ENCODE measurements at regions not wholly inside any gene's neighbourhood (a gene's known extent, or its start where the extent isn't known, plus 50 kb on each side); places are given as distances from the start of the nearest gene placed in this dataset.
"Not testable (repeated sequence)": the region's sequence is repeated elsewhere in the genome, so short reads cannot be mapped to it uniquely, and the experiment has no call there.

GRCh38 chrX:39268207-39268606 lies 466.9 kb downstream of the MID1IP1 start:
- H3K9me3 ChIP-seq (ENCODE audit: control insufficient read depth in 2 of 2, low read length in 2 of 2) = peaks cover 0 to 10% of the 10 kb centered on the region in 2 donors

GRCh38 chrX:39275500-39276068 lies 474.3 kb downstream of the MID1IP1 start:
- Histone ChIP-seq H3K4me3 (ENCODE audit: low read length in 2 of 2) (no peak overlapping the region), H3K9me3 (ENCODE audit: control insufficient read depth in 2 of 2, low read length in 2 of 2) (no peaks in the 10 kb centered on the region), H3K27ac (ENCODE audit: low read length) (no peak overlapping the region), H3K27me3 (ENCODE audit: control insufficient read depth in 1 of 2, insufficient read depth in 2 of 2, low read length in 2 of 2) (no peaks in the 10 kb centered on the region), H3K9ac (ENCODE audit: low read length in 2 of 2) (no peak overlapping the region), H3K4me1 (ENCODE audit: control insufficient read depth, insufficient read depth, low read length) (no peaks in the 10 kb centered on the region), H3K36me3 (ENCODE audit: control insufficient read depth in 2 of 2, insufficient read depth in 2 of 2, low read length in 2 of 2) (no peaks in the 10 kb centered on the region)

More at GRCh38 chrX:39268207-39268606, 466.9 kb downstream of the MID1IP1 start:
- Histone ChIP-seq H3K9ac (ENCODE audit: low read length in 2 of 2) (no peak overlapping the region), H3K36me3 (ENCODE audit: control insufficient read depth in 2 of 2, insufficient read depth in 2 of 2, low read length in 2 of 2) (no peaks in the 10 kb centered on the region), H3K4me1 (ENCODE audit: control insufficient read depth, insufficient read depth, low read length) (peaks cover 2% of the 10 kb centered on the region), H3K27ac (ENCODE audit: low read length) (no peak overlapping the region), H3K27me3 (ENCODE audit: control insufficient read depth in 1 of 2, insufficient read depth in 2 of 2, low read length in 2 of 2) (peaks cover 0 to 2% of the 10 kb centered on the region in 2 donors), H3K4me3 (ENCODE audit: low read length in 2 of 2) (no peak overlapping the region)

GRCh38 chrX:39277685-39278390 lies 476.6 kb downstream of the MID1IP1 start:
- H3K9ac ChIP-seq (ENCODE audit: low read length in 2 of 2); H3K4me1 ChIP-seq (ENCODE audit: control insufficient read depth, insufficient read depth, low read length); H3K27me3 ChIP-seq (ENCODE audit: control insufficient read depth in 1 of 2, insufficient read depth in 2 of 2, low read length in 2 of 2); H3K4me3 ChIP-seq (ENCODE audit: low read length in 2 of 2); H3K36me3 ChIP-seq (ENCODE audit: control insufficient read depth in 2 of 2, insufficient read depth in 2 of 2, low read length in 2 of 2); H3K27ac ChIP-seq (ENCODE audit: low read length); H3K9me3 ChIP-seq (ENCODE audit: control insufficient read depth in 2 of 2, low read length in 2 of 2): not testable (repeated sequence)

DNA sequence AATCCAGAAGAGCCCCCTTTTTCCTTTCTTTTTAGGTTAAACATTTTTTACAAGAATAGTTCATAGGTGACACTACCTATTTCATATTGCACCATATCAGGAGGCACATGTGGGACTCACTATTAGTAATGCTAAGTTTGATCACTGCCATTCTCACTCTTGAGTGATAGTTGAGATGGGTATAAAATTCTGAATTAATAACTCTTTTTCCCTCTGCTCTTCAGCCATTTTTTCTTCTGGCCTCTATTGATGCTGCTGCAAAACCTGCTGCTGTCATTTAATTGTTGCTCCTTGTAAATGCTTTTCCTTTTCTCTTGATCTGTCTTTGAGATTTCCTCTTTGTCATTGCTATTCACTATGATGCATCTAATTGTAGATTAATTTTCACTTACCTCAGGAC lies 482.0 kb downstream of the MID1IP1 start:
- Histone ChIP-seq H3K4me1 (ENCODE audit: control insufficient read depth, insufficient read depth, low read length) (no peaks in the 10 kb centered on the region), H3K27ac (ENCODE audit: low read length) (no peak overlapping the region), H3K4me3 (ENCODE audit: low read length in 2 of 2) (no peak overlapping the region), H3K9me3 (ENCODE audit: control insufficient read depth in 2 of 2, low read length in 2 of 2) (peaks cover 0 to 21% of the 10 kb centered on the region in 2 donors), H3K36me3 (ENCODE audit: control insufficient read depth in 2 of 2, insufficient read depth in 2 of 2, low read length in 2 of 2) (no peaks in the 10 kb centered on the region), H3K27me3 (ENCODE audit: control insufficient read depth in 1 of 2, insufficient read depth in 2 of 2, low read length in 2 of 2) (peaks cover 0 to 7% of the 10 kb centered on the region in 2 donors), H3K9ac (ENCODE audit: low read length in 2 of 2) (no peak overlapping the region)

DNA sequence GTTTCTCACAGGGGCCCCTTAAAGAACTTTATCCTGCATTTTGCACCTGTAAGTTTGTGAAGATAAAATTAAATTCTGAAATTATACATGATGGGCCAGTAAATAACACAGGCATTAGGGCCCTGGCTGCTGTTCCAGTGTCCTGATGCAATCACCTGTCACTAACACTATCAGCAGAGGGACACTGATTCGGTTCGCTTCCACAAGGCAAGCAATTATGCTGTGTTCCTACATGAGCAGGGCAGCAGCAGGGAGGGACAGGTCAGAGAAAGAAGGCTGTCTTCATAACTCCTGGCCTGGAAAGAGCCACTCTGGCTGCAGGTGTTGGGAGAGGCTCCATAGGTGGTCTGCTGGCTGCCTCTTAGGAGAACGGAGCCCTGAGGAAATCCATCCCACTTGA lies 487.3 kb downstream of the MID1IP1 start:
- Histone ChIP-seq H3K4me1 (ENCODE audit: control insufficient read depth, insufficient read depth, low read length) (no peaks in the 10 kb centered on the region), H3K4me3 (ENCODE audit: low read length in 2 of 2) (no peak overlapping the region), H3K27ac (ENCODE audit: low read length) (no peak overlapping the region), H3K27me3 (ENCODE audit: control insufficient read depth in 1 of 2, insufficient read depth in 2 of 2, low read length in 2 of 2) (peaks cover 0 to 5% of the 10 kb centered on the region in 2 donors), H3K9ac (ENCODE audit: low read length in 2 of 2) (no peak overlapping the region), H3K9me3 (ENCODE audit: control insufficient read depth in 2 of 2, low read length in 2 of 2) (peaks cover 0 to 16% of the 10 kb centered on the region in 2 donors), H3K36me3 (ENCODE audit: control insufficient read depth in 2 of 2, insufficient read depth in 2 of 2, low read length in 2 of 2) (no peaks in the 10 kb centered on the region)

GRCh38 chrX:39289827-39290226 lies 488.6 kb downstream of the MID1IP1 start:
- H3K9ac ChIP-seq (ENCODE audit: low read length in 2 of 2) = no peak overlapping the region
- peaks cover 0 to 5% of the 10 kb centered on the region in 2 donors for H3K27me3 ChIP-seq (ENCODE audit: control insufficient read depth in 1 of 2, insufficient read depth in 2 of 2, low read length in 2 of 2)

DNA sequence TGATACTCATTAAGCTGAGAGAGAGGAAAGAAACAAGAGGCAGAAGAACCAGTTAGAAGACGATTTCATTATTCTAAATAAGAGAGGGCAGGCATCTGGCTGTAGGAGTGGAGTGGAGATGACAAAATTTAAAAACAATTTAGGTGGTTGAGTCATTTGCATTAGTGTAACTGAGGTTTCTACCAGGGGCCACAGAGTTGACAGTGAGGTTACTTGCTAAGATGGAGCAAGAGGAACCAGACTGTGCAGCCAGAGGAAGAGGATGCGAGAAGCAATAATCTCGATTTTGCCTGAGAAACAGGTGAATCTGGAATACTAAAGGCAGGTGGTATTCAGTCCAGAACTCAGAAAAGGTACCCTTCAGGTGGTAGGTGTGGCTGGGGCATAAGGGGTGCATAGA lies 491.9 kb downstream of the MID1IP1 start:
- no peak overlapping the region for H3K9ac ChIP-seq (ENCODE audit: low read length in 2 of 2)
- H3K9me3 ChIP-seq (ENCODE audit: control insufficient read depth in 2 of 2, low read length in 2 of 2) = peaks cover 0 to 9% of the 10 kb centered on the region in 2 donors
- H3K36me3 ChIP-seq (ENCODE audit: control insufficient read depth in 2 of 2, insufficient read depth in 2 of 2, low read length in 2 of 2) = no peaks in the 10 kb centered on the region
- no peak overlapping the region for H3K4me3 ChIP-seq (ENCODE audit: low read length in 2 of 2)
- H3K27ac ChIP-seq (ENCODE audit: low read length) = no peak overlapping the region
- no peaks in the 10 kb centered on the region for H3K27me3 ChIP-seq (ENCODE audit: control insufficient read depth in 1 of 2, insufficient read depth in 2 of 2, low read length in 2 of 2)
- no peaks in the 10 kb centered on the region for H3K4me1 ChIP-seq (ENCODE audit: control insufficient read depth, insufficient read depth, low read length)

More at GRCh38 chrX:39289827-39290226, 488.6 kb downstream of the MID1IP1 start:
- no peaks in the 10 kb centered on the region for H3K36me3 ChIP-seq (ENCODE audit: control insufficient read depth in 2 of 2, insufficient read depth in 2 of 2, low read length in 2 of 2)
- no peak overlapping the region for H3K4me3 ChIP-seq (ENCODE audit: low read length in 2 of 2)
- peaks cover 0 to 16% of the 10 kb centered on the region in 2 donors for H3K9me3 ChIP-seq (ENCODE audit: control insufficient read depth in 2 of 2, low read length in 2 of 2)
- H3K4me1 ChIP-seq (ENCODE audit: control insufficient read depth, insufficient read depth, low read length) = no peaks in the 10 kb centered on the region
- H3K27ac ChIP-seq (ENCODE audit: low read length) = no peak overlapping the region

GRCh38 chrX:39296472-39296871 lies 495.2 kb downstream of the MID1IP1 start:
- H3K4me1 ChIP-seq (ENCODE audit: control insufficient read depth, insufficient read depth, low read length) = no peaks in the 10 kb centered on the region
- H3K36me3 ChIP-seq (ENCODE audit: control insufficient read depth in 2 of 2, insufficient read depth in 2 of 2, low read length in 2 of 2) = no peaks in the 10 kb centered on the region
- H3K4me3 ChIP-seq (ENCODE audit: low read length in 2 of 2) = no peak overlapping the region
- H3K9me3 ChIP-seq (ENCODE audit: control insufficient read depth in 2 of 2, low read length in 2 of 2) = peaks cover 0 to 9% of the 10 kb centered on the region in 2 donors
- peaks cover 0 to 8% of the 10 kb centered on the region in 2 donors for H3K27me3 ChIP-seq (ENCODE audit: control insufficient read depth in 1 of 2, insufficient read depth in 2 of 2, low read length in 2 of 2)
- no peak overlapping the region for H3K27ac ChIP-seq (ENCODE audit: low read length)
- H3K9ac ChIP-seq (ENCODE audit: low read length in 2 of 2) = no peak overlapping the region

DNA sequence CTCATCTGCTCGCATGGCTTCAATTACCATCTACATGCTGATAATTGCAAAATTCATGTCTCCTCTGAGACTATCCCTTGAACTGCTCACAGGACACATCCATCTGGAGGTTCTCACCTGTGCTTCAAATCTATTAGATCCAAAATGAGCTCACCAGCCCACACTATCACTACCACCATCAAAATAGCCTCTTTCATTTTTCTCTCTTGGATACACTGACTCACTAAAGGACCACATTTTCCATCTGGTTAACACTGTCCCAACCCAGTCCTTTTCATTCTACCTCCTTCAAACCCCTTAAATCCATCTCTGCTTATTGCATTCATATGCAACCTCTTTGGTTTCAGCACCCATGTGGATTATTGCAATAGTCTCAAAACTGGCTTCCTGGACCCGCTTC lies 497.6 kb downstream of the MID1IP1 start:
- Histone ChIP-seq H3K27me3 (ENCODE audit: control insufficient read depth in 1 of 2, insufficient read depth in 2 of 2, low read length in 2 of 2) (peaks cover 0 to 9% of the 10 kb centered on the region in 2 donors), H3K4me3 (ENCODE audit: low read length in 2 of 2) (no peak overlapping the region), H3K36me3 (ENCODE audit: control insufficient read depth in 2 of 2, insufficient read depth in 2 of 2, low read length in 2 of 2) (no peaks in the 10 kb centered on the region), H3K9ac (ENCODE audit: low read length in 2 of 2) (no peak overlapping the region), H3K9me3 (ENCODE audit: control insufficient read depth in 2 of 2, low read length in 2 of 2) (peaks cover 0 to 7% of the 10 kb centered on the region in 2 donors), H3K4me1 (ENCODE audit: control insufficient read depth, insufficient read depth, low read length) (no peaks in the 10 kb centered on the region), H3K27ac (ENCODE audit: low read length) (no peak overlapping the region)

DNA sequence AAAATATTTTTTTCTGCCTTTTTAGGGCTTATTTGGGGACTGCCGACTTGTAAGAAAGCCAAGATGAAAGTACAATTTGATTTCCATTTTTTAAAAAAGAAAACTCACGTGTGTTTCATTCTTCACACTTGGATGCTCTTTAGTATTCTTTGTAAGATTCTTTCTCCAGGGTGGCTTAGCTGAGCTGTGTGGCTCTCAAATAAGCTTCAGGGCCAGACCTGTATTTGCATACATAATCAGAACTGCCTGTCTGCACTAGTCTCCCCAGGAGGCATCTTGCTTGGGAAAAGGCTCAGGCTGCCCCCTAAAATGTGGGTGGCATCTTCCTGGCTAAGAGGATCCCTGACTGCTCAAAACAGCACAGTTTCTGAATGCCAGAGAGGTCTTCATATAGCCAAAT lies 498.4 kb downstream of the MID1IP1 start:
- Histone ChIP-seq H3K4me3 (ENCODE audit: low read length in 2 of 2) (no peak overlapping the region), H3K27me3 (ENCODE audit: control insufficient read depth in 1 of 2, insufficient read depth in 2 of 2, low read length in 2 of 2) (peaks cover 0 to 9% of the 10 kb centered on the region in 2 donors), H3K9me3 (ENCODE audit: control insufficient read depth in 2 of 2, low read length in 2 of 2) (peaks cover 0 to 7% of the 10 kb centered on the region in 2 donors), H3K4me1 (ENCODE audit: control insufficient read depth, insufficient read depth, low read length) (no peaks in the 10 kb centered on the region), H3K9ac (ENCODE audit: low read length in 2 of 2) (no peak overlapping the region), H3K27ac (ENCODE audit: low read length) (no peak overlapping the region), H3K36me3 (ENCODE audit: control insufficient read depth in 2 of 2, insufficient read depth in 2 of 2, low read length in 2 of 2) (no peaks in the 10 kb centered on the region)

- Histone ChIP-seq H3K27ac (ENCODE audit: low read length) (no peak overlapping the region), H3K27me3 (ENCODE audit: control insufficient read depth in 1 of 2, insufficient read depth in 2 of 2, low read length in 2 of 2) (peaks cover 0 to 9% of the 10 kb centered on the region in 2 donors), H3K36me3 (ENCODE audit: control insufficient read depth in 2 of 2, insufficient read depth in 2 of 2, low read length in 2 of 2) (no peaks in the 10 kb centered on the region), H3K4me1 (ENCODE audit: control insufficient read depth, insufficient read depth, low read length) (no peaks in the 10 kb centered on the region), H3K9me3 (ENCODE audit: control insufficient read depth in 2 of 2, low read length in 2 of 2) (peaks cover 0 to 4% of the 10 kb centered on the region in 2 donors), H3K9ac (ENCODE audit: low read length in 2 of 2) (no peak overlapping the region), H3K4me3 (ENCODE audit: low read length in 2 of 2) (no peak overlapping the region)
Measured at GRCh38 chrX:39301036-39301435, 499.8 kb downstream of the MID1IP1 start.
